SK-N-SH treated with all-trans-retinoic acid at 6 μM for 48 hours (cell line): ENCODE measurements at regions not wholly inside any gene's neighbourhood (a gene's known extent, or its start where the extent isn't known, plus 50 kb on each side); places are given as distances from the start of the nearest gene placed in this dataset.

Experiments
- ATAC-seq: fragments of 200-7000 bp; cut with Tn5 transposase; 3 replicates; pipeline ENCODE4 v1.9.1; 2020; ENCODE audit warnings: mild to moderate bottlenecking, moderate library complexity
- ARNTL ChIP-seq: fragments of 450-650 bp; formaldehyde crosslinking; IDR thresholded peaks from 2 replicates; pipeline ENCODE4 v1.5.0; 2020; ENCODE audit warnings: low read depth, mild to moderate bottlenecking, moderate library complexity, borderline replicate concordance
- BACH2 ChIP-seq: fragments of 250-450 bp; sonication (Bioruptor Pico); IDR thresholded peaks from 2 replicates; pipeline ENCODE4 v1.9.0; 2021; ENCODE audit warnings: mild to moderate bottlenecking, borderline replicate concordance
- CSDC2 ChIP-seq: fragments of 250-450 bp; sonication (Bioruptor Pico); IDR thresholded peaks from 2 replicates; pipeline ENCODE4 v1.5.0; 2020; ENCODE audit warnings: mild to moderate bottlenecking, moderate library complexity
- ESRRG ChIP-seq: fragments of 250-450 bp; sonication (Bioruptor Pico); IDR thresholded peaks from 2 replicates; pipeline ENCODE4 v1.6.1; 2021; ENCODE audit warnings: mild to moderate bottlenecking
- GLIS3 ChIP-seq: fragments of 250-450 bp; sonication (Bioruptor Pico); IDR thresholded peaks from 2 replicates; pipeline ENCODE4 v1.5.0; 2020; ENCODE audit warnings: mild to moderate bottlenecking, moderate library complexity
- ISL1 ChIP-seq: fragments of 250-450 bp; sonication (Bioruptor Pico); IDR thresholded peaks from 2 replicates; pipeline ENCODE4 v2.1.2; 2022; ENCODE audit warnings: mild to moderate bottlenecking, moderate library complexity
- OSR1 ChIP-seq: fragments of 250-450 bp; sonication (Bioruptor Pico); IDR thresholded peaks from 2 replicates; pipeline ENCODE4 v1.8.0; 2022; ENCODE audit warnings: moderate library complexity, mild to moderate bottlenecking, inconsistent platforms
- PATZ1 ChIP-seq: fragments of 250-450 bp; sonication (Bioruptor Pico); IDR thresholded peaks from 2 replicates; pipeline ENCODE4 v1.8.0; 2020; ENCODE audit warnings: mild to moderate bottlenecking, moderate library complexity, borderline replicate concordance
- RARB ChIP-seq: fragments of 250-450 bp; sonication (Bioruptor Pico); IDR thresholded peaks from 2 replicates; pipeline ENCODE4 v1.8.0; 2021; ENCODE audit warnings: mild to moderate bottlenecking, moderate library complexity
- SNAI2 ChIP-seq: fragments of 250-450 bp; sonication (Bioruptor Pico); IDR thresholded peaks from 2 replicates; pipeline ENCODE4 v1.5.0; 2020; ENCODE audit warnings: mild to moderate bottlenecking, moderate library complexity
- TOX ChIP-seq: fragments of 250-450 bp; sonication (Bioruptor Pico); IDR thresholded peaks from 2 replicates; pipeline ENCODE4 v1.8.0; 2021; ENCODE audit warnings: mild to moderate bottlenecking, moderate library complexity, borderline replicate concordance
- ZC3H10 ChIP-seq: fragments of 250-450 bp; sonication (Bioruptor Pico); IDR thresholded peaks from 2 replicates; pipeline ENCODE4 v1.5.1; 2021; ENCODE audit warnings: mild to moderate bottlenecking, moderate library complexity
- ZFP3 ChIP-seq: fragments of 250-450 bp; sonication (Bioruptor Pico); IDR thresholded peaks from 2 replicates; pipeline ENCODE4 v1.5.0; 2020; ENCODE audit warnings: mild to moderate bottlenecking, moderate library complexity
- ZFP30 ChIP-seq: fragments of 450-650 bp; formaldehyde crosslinking; IDR thresholded peaks from 2 replicates; pipeline ENCODE4 v1.5.0; 2022; ENCODE audit warnings: mild to moderate bottlenecking, moderate library complexity
- ZNF565 ChIP-seq: fragments of 450-650 bp; formaldehyde crosslinking; conservative IDR thresholded peaks from 2 replicates; pipeline ENCODE4 v1.5.0; 2020; ENCODE audit warnings: low read depth, mild to moderate bottlenecking, moderate library complexity
- ZNF70 ChIP-seq: fragments of 450-650 bp; formaldehyde crosslinking; IDR thresholded peaks from 2 replicates; pipeline ENCODE4 v1.5.0; 2020; ENCODE audit warnings: mild to moderate bottlenecking, moderate library complexity
- ZNF8 ChIP-seq: fragments of 450-650 bp; formaldehyde crosslinking; IDR thresholded peaks from 2 replicates; pipeline ENCODE4 v1.5.0; 2020; ENCODE audit warnings: mild to moderate bottlenecking, moderate library complexity
- TF ChIP-seq, protein P1 (sequence below): fragments of 250-450 bp; sonication (Bioruptor Pico); IDR thresholded peaks from 2 replicates; pipeline ENCODE4 v1.5.0; 2020; ENCODE audit warnings: mild to moderate bottlenecking, moderate library complexity
- TF ChIP-seq, protein P2 (sequence below): fragments of 250-450 bp; sonication (Bioruptor Pico); IDR thresholded peaks from 2 replicates; pipeline ENCODE4 v1.8.0; 2021; ENCODE audit warnings: low read depth, mild to moderate bottlenecking, moderate library complexity, borderline replicate concordance
- TF ChIP-seq, protein P3 (sequence below): fragments of 250-450 bp; sonication (Bioruptor Pico); IDR thresholded peaks from 2 replicates; pipeline ENCODE4 v1.5.1; 2021; ENCODE audit warnings: mild to moderate bottlenecking, moderate library complexity
- TF ChIP-seq, protein P4 (sequence below): fragments of 250-450 bp; sonication (Bioruptor Pico); IDR thresholded peaks from 2 replicates; pipeline ENCODE4 v1.5.1; 2020; ENCODE audit warnings: low read depth, mild to moderate bottlenecking, moderate library complexity

GRCh38 chr3:161863775-161864174 is 367.2 kb downstream of the OTOL1 start:
- TF ChIP-seq ZNF70 (CRISPR knock-in tag) (no peak), ESRRG (CRISPR knock-in tag) (no peak), TOX (CRISPR knock-in tag) (no peak), RARB (CRISPR knock-in tag) (no peak), ZC3H10 (CRISPR knock-in tag) (no peak), ZNF8 (CRISPR knock-in tag) (no peak), ARNTL (CRISPR knock-in tag) (no peak), SNAI2 (CRISPR knock-in tag) (no peak), ZNF565 (CRISPR knock-in tag) (no peak), ISL1 (no peak), BACH2 (CRISPR knock-in tag) (no peak), ZFP30 (CRISPR knock-in tag) (no peak), ZFP3 (CRISPR knock-in tag) (no peak)
- TF ChIP-seq, protein P1, sequence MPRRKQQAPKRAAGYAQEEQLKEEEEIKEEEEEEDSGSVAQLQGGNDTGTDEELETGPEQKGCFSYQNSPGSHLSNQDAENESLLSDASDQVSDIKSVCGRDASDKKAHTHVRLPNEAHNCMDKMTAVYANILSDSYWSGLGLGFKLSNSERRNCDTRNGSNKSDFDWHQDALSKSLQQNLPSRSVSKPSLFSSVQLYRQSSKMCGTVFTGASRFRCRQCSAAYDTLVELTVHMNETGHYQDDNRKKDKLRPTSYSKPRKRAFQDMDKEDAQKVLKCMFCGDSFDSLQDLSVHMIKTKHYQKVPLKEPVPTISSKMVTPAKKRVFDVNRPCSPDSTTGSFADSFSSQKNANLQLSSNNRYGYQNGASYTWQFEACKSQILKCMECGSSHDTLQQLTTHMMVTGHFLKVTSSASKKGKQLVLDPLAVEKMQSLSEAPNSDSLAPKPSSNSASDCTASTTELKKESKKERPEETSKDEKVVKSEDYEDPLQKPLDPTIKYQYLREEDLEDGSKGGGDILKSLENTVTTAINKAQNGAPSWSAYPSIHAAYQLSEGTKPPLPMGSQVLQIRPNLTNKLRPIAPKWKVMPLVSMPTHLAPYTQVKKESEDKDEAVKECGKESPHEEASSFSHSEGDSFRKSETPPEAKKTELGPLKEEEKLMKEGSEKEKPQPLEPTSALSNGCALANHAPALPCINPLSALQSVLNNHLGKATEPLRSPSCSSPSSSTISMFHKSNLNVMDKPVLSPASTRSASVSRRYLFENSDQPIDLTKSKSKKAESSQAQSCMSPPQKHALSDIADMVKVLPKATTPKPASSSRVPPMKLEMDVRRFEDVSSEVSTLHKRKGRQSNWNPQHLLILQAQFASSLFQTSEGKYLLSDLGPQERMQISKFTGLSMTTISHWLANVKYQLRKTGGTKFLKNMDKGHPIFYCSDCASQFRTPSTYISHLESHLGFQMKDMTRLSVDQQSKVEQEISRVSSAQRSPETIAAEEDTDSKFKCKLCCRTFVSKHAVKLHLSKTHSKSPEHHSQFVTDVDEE = no peak
- TF ChIP-seq, all 23 proteins: peak for 0
- no peak for ATAC-seq

DNA sequence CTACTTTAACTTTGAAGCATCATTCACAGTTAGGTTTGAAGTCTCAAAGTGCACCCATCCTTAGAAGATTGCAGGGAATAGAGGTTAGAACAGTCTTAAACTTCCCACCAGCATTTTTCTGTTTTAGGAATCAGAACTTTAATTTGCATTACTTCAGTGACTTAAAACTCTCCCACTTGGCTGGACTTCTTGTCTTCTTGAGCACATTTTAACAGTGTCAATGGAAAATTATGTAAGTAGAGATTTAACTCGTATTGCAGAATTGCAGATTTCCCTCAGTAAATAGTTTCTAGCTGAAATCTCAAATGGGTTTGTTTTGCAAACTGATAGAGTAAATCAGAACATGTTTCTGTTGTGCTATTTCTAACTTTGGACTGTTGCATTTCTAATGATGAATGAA is 369.6 kb downstream of the OTOL1 start:
- no peak for ATAC-seq
- TF ChIP-seq, protein P1 = no peak
- TF ChIP-seq, protein P2, sequence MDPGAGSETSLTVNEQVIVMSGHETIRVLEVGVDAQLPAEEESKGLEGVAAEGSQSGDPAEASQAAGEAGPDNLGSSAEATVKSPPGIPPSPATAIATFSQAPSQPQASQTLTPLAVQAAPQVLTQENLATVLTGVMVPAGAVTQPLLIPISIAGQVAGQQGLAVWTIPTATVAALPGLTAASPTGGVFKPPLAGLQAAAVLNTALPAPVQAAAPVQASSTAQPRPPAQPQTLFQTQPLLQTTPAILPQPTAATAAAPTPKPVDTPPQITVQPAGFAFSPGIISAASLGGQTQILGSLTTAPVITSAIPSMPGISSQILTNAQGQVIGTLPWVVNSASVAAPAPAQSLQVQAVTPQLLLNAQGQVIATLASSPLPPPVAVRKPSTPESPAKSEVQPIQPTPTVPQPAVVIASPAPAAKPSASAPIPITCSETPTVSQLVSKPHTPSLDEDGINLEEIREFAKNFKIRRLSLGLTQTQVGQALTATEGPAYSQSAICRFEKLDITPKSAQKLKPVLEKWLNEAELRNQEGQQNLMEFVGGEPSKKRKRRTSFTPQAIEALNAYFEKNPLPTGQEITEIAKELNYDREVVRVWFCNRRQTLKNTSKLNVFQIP = no peak
- no peak for TF ChIP-seq PATZ1 (CRISPR knock-in tag)
- TF ChIP-seq ESRRG (CRISPR knock-in tag) = no peak
- no peak for TF ChIP-seq BACH2 (CRISPR knock-in tag)
- TF ChIP-seq CSDC2 (CRISPR knock-in tag) = no peak
- TF ChIP-seq, protein P3, sequence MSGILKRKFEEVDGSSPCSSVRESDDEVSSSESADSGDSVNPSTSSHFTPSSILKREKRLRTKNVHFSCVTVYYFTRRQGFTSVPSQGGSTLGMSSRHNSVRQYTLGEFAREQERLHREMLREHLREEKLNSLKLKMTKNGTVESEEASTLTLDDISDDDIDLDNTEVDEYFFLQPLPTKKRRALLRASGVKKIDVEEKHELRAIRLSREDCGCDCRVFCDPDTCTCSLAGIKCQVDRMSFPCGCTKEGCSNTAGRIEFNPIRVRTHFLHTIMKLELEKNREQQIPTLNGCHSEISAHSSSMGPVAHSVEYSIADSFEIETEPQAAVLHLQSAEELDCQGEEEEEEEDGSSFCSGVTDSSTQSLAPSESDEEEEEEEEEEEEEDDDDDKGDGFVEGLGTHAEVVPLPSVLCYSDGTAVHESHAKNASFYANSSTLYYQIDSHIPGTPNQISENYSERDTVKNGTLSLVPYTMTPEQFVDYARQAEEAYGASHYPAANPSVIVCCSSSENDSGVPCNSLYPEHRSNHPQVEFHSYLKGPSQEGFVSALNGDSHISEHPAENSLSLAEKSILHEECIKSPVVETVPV (CRISPR knock-in tag) = no peak
- TF ChIP-seq ZFP30 (CRISPR knock-in tag) = no peak
- TF ChIP-seq ARNTL (CRISPR knock-in tag) = no peak
- no peak for TF ChIP-seq OSR1 (CRISPR knock-in tag)
- TF ChIP-seq TOX (CRISPR knock-in tag) = no peak
- TF ChIP-seq ZNF8 (CRISPR knock-in tag) = no peak
- TF ChIP-seq SNAI2 (CRISPR knock-in tag) = no peak
- no peak for TF ChIP-seq ISL1
- TF ChIP-seq, protein P4, sequence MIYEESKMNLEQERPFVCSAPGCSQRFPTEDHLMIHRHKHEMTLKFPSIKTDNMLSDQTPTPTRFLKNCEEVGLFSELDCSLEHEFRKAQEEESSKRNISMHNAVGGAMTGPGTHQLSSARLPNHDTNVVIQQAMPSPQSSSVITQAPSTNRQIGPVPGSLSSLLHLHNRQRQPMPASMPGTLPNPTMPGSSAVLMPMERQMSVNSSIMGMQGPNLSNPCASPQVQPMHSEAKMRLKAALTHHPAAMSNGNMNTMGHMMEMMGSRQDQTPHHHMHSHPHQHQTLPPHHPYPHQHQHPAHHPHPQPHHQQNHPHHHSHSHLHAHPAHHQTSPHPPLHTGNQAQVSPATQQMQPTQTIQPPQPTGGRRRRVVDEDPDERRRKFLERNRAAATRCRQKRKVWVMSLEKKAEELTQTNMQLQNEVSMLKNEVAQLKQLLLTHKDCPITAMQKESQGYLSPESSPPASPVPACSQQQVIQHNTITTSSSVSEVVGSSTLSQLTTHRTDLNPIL (CRISPR knock-in tag) = no peak
- no peak for TF ChIP-seq ZNF565 (CRISPR knock-in tag)
- no peak for TF ChIP-seq ZFP3 (CRISPR knock-in tag)
- TF ChIP-seq GLIS3 (CRISPR knock-in tag) = no peak
